ENCODE measurements at regions not wholly inside any gene's neighbourhood (a gene's known extent, or its start where the extent isn't known, plus 50 kb on each side); places are given as distances from the start of the nearest gene placed in this dataset.
"Not testable (repeated sequence)": the region's sequence is repeated elsewhere in the genome, so short reads cannot be mapped to it uniquely, and the experiment has no call there.

DNA sequence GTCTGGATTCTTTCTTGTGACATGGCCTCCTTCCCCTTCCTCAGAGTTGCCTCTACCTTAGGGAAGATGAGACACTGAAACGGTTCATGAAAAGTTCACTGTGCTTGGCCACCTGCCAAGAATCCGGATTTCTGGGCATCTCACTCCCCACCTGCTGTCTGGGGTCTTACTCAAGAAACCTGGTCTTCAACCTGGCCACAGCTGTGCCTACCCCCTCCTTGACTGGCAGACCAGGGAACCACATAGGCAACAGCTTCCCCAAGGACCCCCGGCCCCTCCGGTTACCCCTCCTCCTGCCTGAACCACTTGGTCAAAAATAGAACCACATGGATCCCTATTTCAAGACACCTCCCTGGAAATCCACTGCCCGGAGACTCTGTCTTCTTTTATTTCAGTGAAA, 58.7 kb upstream of the NANOS1 start:
- H3K27ac Mint-ChIP-seq = no peak overlapping the region
- no peak for ATAC-seq
- peaks cover 1% of the 10 kb centered on the region for H3K9me3 Mint-ChIP-seq
- no peaks in the 10 kb centered on the region for H3K4me1 Mint-ChIP-seq (ENCODE audit: low read depth)
- no peaks in the 10 kb centered on the region for H3K36me3 Mint-ChIP-seq (ENCODE audit: low read depth)
- CTCF ChIA-PET = no interaction called here
- TF ChIP-seq, protein P1, sequence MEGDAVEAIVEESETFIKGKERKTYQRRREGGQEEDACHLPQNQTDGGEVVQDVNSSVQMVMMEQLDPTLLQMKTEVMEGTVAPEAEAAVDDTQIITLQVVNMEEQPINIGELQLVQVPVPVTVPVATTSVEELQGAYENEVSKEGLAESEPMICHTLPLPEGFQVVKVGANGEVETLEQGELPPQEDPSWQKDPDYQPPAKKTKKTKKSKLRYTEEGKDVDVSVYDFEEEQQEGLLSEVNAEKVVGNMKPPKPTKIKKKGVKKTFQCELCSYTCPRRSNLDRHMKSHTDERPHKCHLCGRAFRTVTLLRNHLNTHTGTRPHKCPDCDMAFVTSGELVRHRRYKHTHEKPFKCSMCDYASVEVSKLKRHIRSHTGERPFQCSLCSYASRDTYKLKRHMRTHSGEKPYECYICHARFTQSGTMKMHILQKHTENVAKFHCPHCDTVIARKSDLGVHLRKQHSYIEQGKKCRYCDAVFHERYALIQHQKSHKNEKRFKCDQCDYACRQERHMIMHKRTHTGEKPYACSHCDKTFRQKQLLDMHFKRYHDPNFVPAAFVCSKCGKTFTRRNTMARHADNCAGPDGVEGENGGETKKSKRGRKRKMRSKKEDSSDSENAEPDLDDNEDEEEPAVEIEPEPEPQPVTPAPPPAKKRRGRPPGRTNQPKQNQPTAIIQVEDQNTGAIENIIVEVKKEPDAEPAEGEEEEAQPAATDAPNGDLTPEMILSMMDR (IDR thresholded peaks at IDR 0.05) = no peak
- POLR2A ChIA-PET = no interaction called here
- intact Hi-C loops (cut with micrococcal nuclease) = no loop called here
- DNase-seq = no peak
- H3K4me3 Mint-ChIP-seq = no peak overlapping the region
- H3K27me3 Mint-ChIP-seq = peaks cover 9% of the 10 kb centered on the region

DNA sequence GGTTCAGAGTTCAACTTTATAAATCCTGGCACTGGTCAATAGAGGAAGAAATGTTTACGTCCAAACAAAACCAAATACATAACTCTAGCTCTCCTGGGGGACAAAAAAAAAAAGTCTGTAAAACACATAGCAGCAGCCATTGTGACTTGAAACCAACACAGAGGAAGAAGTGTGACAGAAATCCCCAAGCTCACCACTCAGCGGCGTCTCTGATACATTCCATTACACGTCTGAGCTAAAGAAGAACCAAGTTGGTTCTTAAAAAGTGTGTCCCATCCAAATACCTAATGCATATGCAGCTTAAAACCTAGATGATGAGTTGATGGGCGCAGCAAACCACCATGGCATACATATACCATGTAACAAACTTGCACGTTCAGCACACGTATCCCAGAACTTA, 58.3 kb upstream of the NANOS1 start:
- TF ChIP-seq, protein P1 (IDR thresholded peaks at IDR 0.05) = no peak
- H3K27me3 Mint-ChIP-seq = peaks cover 9% of the 10 kb centered on the region
- no peak overlapping the region for H3K27ac Mint-ChIP-seq
- ATAC-seq (no peak), DNase-seq (no peak)
- H3K4me1 Mint-ChIP-seq (ENCODE audit: low read depth) = no peaks in the 10 kb centered on the region
- peaks cover 1% of the 10 kb centered on the region for H3K9me3 Mint-ChIP-seq
- H3K4me3 Mint-ChIP-seq = no peak overlapping the region
- CTCF ChIA-PET = no interaction called here
- no peaks in the 10 kb centered on the region for H3K36me3 Mint-ChIP-seq (ENCODE audit: low read depth)
- POLR2A ChIA-PET = interaction anchor here (0.6 kb wide), 2 partner anchors 34 to 154 kb away, joined by 3 to 4 read pairs; no protein-coding TSS in a partner anchor
- intact Hi-C loops (cut with micrococcal nuclease) = no loop called here

DNA sequence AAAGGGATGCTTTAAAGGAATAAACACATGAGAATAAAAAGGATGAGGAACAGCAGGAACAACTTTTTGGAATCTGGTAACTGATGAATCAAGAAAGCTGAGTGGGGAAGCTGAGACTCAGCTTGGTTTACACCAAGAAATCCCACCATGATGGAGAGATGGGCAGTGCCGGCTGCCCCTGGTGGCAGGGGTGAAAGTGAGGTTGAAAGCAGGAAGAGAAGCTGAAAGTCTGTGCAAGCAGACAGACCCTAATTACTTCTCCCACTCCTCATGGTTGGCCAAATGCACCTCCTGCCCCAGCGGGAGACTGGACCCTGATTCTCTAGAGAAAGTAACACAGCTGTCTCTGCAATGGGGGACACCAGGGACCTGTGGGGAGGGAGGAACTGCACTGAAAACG, 57.6 kb upstream of the NANOS1 start:
- DNase-seq (no peak), ATAC-seq (no peak)
- Mint-ChIP-seq H3K9me3 (peaks cover 1% of the 10 kb centered on the region), H3K4me1 (ENCODE audit: low read depth) (no peaks in the 10 kb centered on the region), H3K4me3 (no peak overlapping the region), H3K27me3 (peaks cover 10% of the 10 kb centered on the region), H3K27ac (no peak overlapping the region), H3K36me3 (ENCODE audit: low read depth) (no peaks in the 10 kb centered on the region)
- intact Hi-C loops (cut with micrococcal nuclease) = no loop called here
- POLR2A ChIA-PET = interaction anchor here (0.6 kb wide), 1 partner anchor 35 kb away, joined by 4 read pairs; no protein-coding TSS in a partner anchor
- CTCF ChIA-PET = interaction anchor here (0.8 kb wide), 1 partner anchor 60 kb away, joined by 3 read pairs; no protein-coding TSS in a partner anchor
- TF ChIP-seq, protein P1 (IDR thresholded peaks at IDR 0.05) = no peak

DNA sequence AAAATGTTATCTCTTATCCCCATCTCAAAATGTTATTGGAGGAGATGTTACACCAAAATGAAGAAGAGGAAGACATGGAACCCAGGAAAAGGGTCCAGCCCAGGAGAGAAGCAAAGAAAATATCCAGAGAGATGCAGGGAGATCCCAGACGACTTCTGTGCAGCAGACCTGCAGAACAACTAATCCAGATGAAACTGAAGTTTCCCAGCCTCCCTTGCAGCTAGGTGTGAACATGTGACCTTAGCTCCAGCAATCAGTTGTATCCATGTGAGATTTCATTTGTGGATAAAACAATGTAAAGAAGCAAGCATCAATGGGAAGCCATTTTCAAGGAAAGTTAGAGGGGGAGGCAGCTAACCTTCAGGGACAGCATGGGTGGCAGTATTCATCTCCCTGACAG, 55.8 kb upstream of the NANOS1 start:
- H3K4me1 Mint-ChIP-seq (ENCODE audit: low read depth) = no peaks in the 10 kb centered on the region
- intact Hi-C loops (cut with micrococcal nuclease) = no loop called here
- POLR2A ChIA-PET = interaction anchor here (1.0 kb wide), 1 partner anchor 188 kb away, joined by 3 read pairs; no protein-coding TSS in a partner anchor
- no peak overlapping the region for H3K4me3 Mint-ChIP-seq
- ATAC-seq (no peak), DNase-seq (no peak)
- H3K27ac Mint-ChIP-seq = no peak overlapping the region
- H3K36me3 Mint-ChIP-seq (ENCODE audit: low read depth) = no peaks in the 10 kb centered on the region
- H3K27me3 Mint-ChIP-seq = peaks cover 10% of the 10 kb centered on the region
- H3K9me3 Mint-ChIP-seq = peaks cover 1% of the 10 kb centered on the region
- CTCF ChIA-PET = no interaction called here
- TF ChIP-seq, protein P1 (IDR thresholded peaks at IDR 0.05) = no peak

DNA sequence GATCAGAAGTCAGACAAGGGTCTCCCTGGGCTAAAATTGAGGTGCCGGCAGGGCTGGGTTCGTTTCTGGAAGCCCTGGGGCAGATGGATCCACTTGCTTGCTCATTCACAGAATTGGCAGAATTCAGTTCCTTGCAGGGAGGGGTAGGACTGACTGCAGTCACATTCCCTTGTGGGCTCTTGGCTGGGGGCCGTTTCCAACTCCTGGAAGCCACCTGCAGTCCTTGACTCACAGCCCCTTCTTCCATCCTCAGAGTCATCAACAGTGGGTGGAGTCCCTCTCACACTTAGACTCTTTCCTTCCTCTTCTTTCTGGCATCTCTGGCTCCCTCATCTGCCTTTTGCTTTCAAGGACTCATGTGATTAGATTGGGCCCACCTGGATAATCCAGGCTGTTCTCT, 54.6 kb upstream of the NANOS1 start:
- ChIA-PET POLR2A (no interaction called here), CTCF (no interaction called here)
- TF ChIP-seq, protein P1 (IDR thresholded peaks at IDR 0.05) = no peak
- no peak overlapping the region for H3K27ac Mint-ChIP-seq
- no peaks in the 10 kb centered on the region for H3K36me3 Mint-ChIP-seq (ENCODE audit: low read depth)
- H3K4me3 Mint-ChIP-seq = no peak overlapping the region
- ATAC-seq (no peak), DNase-seq (no peak)
- H3K27me3 Mint-ChIP-seq = peaks cover 10% of the 10 kb centered on the region
- H3K9me3 Mint-ChIP-seq = peaks cover 1% of the 10 kb centered on the region
- no peaks in the 10 kb centered on the region for H3K4me1 Mint-ChIP-seq (ENCODE audit: low read depth)
- intact Hi-C loops (cut with micrococcal nuclease) = no loop called here

DNA sequence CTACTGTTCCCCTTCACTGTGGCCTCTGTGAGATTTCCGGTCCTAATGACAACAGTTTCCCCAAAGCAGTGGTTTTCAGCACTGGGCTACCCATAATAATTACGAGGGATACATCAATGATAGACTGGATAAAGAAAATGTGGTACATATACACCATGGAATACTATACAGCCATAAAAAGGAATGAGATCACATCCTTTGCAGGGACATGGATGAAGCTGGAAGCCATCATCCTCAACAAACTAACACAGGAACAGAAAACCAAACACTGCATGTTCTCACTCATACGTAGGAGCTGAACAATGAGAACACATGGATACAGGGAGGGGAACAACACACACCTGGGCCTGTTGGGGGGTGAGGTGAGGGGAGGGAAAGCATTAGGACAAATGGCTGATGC, 53.3 kb upstream of the NANOS1 start:
- H3K4me3 Mint-ChIP-seq; H3K36me3 Mint-ChIP-seq (ENCODE audit: low read depth); H3K27me3 Mint-ChIP-seq; ATAC-seq; H3K27ac Mint-ChIP-seq; intact Hi-C loops (cut with micrococcal nuclease); POLR2A ChIA-PET; H3K9me3 Mint-ChIP-seq; H3K4me1 Mint-ChIP-seq (ENCODE audit: low read depth); DNase-seq; CTCF ChIA-PET: not testable (repeated sequence)
